GM19238 (cell line): ENCODE measurements at regions not wholly inside any gene's neighbourhood (a gene's known extent, or its start where the extent isn't known, plus 50 kb on each side); places are given as distances from the start of the nearest gene placed in this dataset.

Source experiments
- DNase-seq: peaks from one replicate; pipeline ENCODE4 v3.0.0; 2011; ENCODE audit warnings: low spot score; ENCODE audit not compliant: insufficient read length

DNA sequence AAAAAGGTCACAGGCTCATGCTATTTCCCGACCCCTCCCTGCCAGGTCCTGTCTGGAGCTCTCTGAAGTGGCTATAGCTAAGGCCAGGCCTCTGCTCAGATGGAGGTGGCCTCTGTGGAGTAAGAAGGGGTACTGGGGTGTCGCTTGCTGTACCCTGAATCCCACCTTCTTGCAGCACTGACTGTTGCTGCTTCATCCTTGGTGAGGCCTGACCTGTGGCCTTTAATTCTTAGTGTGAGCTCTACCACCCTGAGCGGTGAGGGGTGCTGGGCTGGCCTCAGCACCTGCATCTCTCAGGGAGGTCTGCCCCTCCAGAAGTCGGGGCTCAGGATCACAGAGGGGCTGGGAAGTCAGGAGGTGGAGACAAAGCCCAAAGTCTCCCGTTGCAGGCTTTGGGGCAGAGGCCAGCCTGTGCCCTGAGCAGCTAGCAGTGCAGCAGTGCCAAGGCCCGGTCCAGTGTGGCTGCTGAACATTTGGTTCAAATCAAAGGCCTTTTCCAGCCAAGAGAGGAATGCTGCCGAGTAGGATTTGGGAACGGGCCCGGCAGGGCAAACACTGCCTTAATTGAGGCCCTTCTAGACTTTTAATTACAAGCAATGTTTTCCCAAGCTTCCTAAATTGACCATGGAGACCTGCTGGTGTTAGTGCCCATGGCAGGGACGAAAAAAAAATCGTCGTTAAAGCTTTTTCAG lies 133.5 kb upstream of the HAAO start:
- DNase-seq, result no peak

DNA sequence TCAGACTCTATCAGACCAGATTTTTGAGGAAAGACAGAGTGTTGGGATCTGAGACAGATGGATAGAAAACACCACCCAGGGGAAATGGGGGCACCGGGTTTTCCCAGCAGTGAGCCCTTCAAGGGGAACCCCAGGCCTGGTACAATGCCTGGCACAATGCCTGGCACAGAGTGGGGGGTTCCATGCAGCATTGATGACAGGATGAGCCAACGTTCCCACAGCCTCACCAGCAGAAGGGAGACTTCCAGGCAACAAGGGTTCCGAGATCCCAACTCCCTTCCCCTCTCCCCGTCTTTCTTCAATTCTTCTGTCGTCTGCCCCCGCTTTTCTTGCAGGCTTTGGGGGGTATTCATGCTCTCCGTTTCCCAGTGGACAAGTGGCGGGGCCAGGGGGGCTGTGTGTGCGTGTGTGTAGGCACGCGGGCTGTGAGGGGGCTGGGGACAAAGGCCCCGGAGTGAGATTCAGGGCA lies 132.1 kb upstream of the HAAO start:
- DNase-seq, result no peak

DNA sequence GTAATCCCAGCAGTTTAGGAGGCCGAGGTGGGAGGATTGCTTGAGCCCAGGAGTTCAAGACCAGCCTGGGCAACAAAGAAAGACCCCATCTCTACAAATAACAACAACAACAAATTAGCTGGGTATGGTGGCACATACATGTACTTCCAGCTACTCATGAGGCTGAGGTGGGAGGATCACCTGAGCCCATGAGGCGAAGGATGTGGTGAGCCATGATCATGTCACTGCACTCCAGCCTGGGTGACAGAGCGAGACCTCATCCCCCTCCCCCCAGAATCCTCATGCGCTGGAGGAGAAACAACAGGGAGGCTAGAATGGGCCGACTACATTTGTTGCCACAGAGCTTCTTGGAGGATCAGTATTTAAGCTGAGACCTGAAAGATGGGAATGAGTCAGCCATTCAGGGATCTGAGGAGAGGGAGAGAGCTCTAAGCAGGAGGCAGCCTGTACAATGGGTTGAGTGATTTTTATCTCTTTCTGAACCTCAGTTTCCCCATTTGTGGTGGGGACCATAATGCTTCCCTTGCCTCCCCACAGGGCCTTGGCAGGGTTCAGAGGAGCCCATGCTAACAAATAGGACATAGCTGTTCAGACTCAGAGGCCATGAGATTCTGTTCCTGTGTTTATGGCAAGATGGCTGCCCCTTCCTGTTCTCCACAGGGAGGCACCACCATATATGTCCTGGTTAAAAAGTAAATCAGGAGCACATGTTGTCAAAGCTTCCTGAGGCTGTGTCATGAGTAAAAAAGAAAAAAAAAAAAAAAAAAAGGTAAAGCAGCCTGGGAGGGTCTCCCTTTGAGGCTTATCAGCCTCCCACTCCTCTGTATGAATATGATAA lies 131.4 kb upstream of the HAAO start:
- DNase-seq, result no peak

DNA sequence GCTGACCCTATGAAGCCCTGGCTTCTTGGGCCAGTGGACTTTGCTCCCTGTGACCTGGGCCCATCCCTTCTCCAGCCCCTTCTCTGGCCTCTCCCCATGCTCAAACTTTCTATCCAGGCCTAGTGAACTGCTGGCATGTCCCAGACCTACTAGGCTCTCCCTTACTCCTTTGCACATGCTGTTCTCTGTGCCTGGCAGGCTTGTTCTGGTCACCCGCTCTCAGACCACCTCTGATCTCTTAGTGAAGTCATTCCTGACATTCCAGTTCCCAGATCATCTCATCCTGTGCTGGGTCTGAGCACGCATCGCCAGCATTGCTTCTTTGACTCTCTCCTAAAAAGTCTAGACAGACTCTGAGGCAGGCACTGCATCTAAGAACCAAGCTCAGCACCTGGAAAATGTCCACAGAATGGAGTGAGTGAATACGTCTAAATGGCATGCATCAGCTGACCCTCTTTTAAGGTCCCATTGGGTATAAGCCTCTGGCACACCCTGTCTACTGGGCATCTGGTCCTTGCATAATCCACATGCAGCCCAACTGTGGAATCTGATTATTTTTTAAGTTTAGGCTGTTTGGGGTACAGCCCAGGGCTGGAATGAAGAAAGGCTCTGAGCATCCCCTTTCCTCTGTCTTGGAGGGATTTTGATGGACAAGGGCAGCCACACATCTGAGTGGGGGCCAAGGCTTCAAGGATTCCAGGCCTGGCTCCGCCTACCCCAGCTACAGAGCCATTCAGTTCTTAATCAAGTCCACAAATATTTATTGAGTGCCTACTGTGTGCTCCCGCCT lies 130.6 kb upstream of the HAAO start:
- DNase-seq, result no peak

DNA sequence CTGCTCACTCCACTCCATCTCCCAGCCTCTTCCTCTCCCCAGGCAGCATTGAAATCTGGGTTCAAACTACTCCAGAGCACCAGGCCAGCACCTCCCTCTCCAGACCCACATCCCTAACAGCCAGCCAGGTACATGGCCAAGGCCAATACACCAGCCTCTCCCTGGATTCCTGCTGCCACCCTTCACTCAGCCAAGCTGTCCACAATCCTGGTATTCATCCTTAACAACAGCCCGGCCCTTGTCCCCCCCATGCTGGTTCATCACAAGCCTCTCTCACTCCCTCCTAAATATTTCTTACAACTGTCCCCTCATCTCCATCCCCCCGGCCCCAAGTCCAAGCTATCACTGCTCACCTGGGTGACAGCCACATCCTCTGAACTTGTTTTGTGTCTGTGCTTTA lies 129.9 kb upstream of the HAAO start:
- no peak for DNase-seq

DNA sequence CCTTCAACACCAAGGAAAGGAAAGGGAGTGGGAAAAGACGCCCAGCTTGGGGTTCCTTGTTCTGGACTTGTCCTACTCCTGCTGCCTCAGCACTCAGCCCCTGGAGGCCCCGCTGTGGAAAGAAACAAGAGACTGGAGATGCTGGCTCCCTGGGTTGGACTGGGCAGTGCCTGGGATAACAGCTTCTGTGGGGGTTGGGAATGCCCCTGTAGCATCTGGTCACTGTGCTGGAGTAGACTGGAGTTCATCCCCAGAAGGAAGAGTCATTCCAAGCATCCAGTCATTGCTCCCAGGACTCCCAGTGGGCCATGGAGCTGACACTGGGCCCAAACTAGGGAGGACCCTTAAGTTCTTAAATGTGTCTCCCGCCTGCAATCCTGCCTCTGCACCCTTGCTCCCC lies 129.3 kb upstream of the HAAO start:
- DNase-seq, result no peak

DNA sequence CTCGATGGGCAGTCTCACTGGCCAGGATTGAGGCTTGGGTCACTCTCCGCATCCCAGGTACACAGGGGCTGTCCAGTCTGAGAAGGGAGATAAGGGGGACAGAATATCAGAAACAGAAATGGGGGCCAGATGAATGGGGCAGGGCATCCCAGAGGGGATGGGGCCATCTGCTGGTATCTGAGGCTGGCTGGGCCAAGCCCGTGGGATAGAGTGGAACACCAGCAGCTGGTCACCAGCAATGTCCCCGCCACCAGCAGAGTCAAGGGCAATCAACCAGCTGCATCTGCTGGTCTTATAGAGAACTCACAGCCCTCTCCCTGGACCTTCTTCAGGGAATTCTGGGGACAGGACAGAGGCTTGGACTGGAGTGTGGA lies 128.8 kb upstream of the HAAO start:
- no peak for DNase-seq

DNA sequence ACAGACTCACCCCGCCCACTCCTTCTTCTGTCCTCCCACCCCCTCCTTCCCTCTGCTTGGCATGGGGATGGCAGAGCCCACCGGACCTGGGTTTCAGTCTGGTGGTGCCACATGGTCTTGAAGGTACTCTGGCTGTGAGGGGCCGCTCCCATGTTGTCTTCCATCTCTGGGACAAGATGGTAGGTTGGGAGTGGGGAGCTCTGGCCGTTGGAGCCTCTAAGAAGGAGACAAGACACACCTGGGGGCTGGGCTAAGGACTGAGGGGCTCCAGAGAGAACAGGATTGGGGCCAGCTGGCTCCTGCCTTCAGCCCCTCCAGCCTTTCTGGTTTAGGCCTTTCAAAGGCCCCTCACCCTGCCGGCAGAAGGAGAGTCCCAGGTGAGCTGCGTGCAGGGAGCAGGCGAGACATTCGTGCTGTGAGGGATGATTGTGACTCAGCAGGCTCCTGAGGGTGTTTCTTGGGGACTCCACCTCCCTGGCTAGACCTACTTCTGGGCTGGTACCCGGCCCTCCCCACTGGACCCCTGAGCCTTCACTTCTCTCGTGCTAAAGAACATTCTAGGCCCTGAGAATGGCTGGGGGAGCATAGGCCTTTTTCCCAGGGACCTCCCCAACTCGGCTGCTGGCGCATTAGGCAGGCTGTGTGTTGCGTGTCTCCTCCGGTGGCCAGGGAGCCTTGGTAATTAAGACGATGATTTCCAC lies 128.2 kb upstream of the HAAO start:
- no peak for DNase-seq

DNA sequence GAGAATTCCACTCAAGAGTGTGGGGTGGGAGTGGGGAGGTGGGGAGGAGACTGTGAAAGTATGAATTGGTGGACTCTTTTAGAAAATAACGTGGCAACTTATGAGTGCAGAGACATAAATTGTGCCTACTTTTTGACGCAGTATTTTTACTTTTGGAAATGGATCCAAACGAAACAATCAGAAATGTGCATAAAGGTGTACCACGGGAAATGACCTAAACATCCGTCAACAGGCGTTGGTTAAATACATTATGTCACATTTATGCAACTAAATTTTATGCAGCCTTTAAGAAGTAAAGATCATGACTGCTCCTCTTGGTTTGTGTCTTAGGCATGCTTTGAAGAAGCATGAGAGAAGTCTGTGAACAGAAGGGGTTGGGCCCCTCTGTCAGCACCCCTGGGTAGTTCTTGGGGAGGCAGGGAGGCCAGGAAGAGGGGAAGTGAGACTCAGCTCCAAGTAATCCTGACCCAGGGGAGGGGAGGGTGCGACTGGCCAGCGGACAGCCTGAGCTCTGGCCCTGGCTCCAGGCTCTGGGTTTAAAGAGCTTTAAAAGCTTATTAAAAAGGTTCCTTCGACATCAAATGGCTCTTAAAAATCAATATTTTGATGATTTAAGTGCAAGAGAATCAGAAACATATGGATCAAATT lies 126.4 kb upstream of the HAAO start:
- DNase-seq, result no peak

DNA sequence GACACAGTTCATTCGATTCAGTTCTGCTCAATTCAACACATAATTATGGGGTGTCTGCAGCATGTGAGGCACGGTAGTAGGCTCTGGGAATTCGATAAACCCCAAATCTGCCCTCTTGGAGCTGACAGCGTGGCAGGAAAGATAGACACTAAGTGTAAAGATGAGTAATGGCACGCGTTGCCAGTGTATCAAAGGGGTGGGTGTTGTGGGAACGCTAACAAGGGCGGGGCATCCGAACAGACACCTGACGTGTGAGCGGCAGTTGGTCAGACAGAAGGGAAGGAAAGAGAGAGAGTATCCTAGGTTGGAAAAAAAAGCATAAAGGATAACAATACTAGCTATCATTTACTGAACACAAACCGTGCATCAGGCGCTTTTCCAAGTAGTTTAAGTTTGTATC lies 125.7 kb upstream of the HAAO start:
- no peak for DNase-seq

DNA sequence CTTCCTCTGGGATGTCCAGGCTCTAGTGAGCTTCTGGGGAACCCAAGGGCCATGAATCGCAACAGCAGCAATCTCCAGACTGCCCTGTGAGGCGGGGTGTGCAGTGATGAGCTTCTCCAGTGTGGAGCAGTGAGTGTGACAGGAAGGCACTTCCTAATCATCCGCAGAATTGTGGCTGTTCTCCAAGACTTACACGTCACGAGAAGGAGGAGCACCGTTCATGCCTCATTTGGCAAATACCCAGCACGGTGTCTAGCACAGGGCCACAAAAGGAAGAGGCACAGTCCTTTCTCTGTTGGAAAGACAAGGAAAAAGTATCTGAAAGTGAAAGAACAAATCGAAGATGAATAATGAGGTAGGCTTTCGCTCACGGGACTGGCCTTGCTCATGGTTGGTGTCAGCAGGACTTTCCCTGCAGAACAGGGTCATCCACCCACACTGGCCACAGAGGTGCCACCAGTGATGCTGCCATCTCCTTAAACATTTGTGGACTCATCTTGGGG lies 125.1 kb upstream of the HAAO start:
- DNase-seq, result no peak

DNA sequence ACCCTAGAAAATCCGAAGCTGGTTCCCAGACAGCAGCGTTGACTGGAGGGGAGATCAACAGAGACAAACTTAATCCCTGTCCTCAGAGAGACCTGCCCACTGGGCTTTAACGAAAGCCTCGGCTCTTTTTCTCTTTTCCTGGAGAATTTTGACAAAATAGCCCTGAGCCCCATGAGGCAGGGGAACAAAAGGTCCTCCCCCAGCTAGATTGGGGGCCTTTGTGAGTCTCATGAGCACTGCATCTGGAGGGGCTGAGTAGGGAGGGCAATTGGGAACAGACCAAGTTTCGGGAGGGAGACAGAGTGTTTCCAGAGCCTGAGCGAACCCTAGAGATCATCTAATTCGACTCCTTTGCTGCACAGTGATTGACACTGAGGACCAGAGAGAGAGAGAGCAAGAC lies 123.9 kb upstream of the HAAO start:
- DNase-seq, result no peak

DNA sequence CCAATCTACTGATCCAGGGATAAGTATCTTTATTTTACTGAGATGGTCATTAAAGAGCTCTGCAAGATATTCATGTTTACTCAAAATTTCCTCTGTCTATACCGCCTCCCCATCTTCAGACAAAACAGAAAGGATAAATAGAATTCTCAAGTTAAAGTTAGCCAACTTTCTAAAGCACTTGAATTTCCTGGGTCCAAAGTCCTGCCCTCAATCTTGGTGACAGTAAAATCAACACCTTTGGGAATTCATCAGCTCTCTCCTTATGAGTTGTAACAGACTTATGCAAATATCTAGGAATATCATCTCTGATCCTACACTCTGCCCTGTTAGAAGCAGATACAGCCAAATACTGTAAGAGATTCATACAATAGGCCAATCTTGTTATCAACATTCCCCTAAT lies 122.5 kb upstream of the HAAO start:
- no peak for DNase-seq

DNA sequence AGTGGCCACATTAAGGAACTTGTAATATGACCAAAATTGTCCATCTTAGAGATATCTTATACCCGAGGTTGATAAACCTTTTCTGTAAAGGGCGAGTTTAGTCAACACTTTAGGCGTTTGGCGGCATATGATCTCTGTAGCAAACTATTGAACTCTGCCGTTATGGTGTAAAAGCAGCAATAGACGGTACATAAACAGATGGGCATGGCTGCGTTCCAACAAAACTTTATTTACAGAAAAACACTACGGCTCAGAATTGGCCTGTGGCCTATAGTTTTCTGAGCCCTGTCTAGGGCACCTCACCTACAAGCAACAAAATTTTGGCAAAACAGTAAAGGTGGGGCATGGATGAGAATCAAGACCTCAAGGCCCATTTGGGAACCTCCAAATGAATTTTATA lies 121.9 kb upstream of the HAAO start:
- no peak for DNase-seq

DNA sequence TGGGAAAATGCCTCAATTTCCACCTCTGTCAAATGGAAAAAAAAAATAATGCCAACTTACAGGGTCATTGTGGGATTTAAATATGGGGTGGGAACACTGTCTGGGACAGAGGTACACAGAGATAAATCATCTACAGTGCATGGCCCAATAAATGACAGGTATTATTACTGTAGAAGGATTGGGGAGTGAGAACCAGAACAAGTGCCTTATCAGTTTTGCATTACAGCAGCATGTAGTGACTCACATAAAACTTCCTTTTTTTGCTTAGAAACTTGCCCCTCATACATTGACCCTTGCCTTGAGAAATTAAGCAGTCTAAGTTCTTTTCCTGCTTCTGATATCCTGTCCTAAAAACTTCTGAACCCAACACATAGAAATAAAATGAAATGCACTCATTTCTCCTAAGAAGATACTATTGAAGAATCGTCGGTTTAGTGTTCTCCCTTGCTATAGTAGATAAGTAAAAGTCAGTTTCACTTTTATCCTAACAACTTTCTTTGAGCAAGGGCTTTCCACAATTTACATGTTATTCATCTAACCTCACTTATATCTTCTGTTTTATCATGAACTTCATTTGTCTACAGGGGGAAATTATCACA lies 121.0 kb upstream of the HAAO start:
- DNase-seq, result no peak

DNA sequence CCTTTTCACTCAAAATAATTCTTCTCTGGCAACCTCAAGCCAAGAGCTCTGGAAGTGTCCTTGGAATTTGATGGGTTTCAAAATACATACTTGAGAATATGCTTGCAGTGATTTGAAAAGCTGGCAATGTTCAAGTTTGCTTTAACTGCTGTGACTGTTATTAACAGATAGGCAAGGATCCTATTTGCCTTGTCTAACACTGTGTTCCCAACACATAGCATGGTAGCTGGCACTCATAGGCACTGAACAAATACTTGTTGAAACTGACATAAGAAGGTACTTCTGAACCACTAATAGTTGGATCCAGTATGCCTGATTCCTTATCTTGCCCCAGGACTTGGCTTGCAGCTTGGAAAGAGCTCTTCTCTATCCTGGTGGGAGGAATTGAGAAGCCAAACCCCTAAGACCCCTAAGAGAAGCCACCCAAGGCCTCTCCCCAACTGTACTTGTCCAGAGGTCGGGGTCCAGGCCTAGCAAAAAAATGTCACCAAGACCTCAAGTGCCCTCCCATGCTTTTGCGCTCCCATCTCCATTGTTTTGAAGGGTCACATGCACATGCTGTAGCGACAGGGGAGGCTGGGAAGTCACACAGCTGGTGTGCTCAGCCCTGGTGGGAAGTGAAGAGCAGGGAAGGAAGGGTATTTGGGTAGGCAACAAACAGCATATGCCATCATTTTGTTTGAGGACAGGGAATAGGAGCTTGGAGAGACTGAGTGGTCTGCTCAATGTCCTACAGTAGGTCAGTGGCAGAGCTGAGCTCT lies 118.4 kb upstream of the HAAO start:
- DNase-seq, result no peak

DNA sequence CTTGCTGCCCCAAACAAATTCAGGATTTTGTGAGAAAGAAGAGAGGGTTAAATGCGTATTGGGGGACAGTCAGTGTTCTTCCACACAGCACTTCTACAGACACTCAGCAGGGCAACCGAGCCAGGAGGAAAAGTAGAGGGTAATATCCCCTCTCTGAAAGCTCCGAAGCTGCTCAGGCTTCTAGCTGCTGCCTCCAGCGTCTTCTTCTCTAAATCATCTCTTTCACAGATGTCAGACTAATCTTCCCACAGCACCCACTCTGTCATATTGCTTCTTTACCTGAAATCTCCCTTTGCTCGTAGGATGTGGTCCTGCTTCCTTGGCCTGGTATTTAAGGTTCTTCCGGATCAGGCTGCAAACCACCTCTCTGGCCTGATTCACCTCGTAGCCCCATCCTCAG lies 117.6 kb upstream of the HAAO start:
- no peak for DNase-seq

DNA sequence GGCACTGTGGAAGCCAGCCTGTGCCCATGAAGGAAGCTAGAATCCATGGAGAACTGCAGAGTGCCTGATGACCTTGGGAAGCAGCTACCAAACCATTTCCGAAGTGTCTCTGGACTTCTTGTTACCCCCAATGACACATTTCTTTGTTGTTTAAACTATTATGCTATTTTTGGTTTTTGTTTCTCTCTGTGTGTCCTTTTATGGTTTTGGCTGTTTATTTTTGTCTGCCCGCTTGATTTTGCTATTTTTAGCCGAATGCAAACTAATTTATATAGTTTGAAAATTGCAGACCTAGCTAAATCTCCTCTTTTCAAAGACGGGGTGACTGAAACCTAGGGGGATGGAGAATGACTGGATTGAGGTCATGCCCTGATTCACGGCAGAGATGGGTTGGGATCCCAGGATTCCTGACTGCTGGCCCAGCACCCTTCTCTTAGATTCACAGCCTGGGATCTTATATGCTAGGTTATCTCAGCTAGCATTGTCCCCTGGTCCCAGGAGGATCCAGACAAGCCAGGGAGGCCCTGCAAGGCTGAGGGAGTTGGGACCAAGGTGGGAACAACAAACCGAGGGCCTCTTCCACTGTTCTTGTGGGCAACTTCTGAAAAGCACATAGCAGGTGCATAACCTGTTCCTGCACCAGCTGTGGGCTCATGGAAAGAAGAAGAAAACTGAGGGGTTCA lies 116.3 kb upstream of the HAAO start:
- no peak for DNase-seq

DNA sequence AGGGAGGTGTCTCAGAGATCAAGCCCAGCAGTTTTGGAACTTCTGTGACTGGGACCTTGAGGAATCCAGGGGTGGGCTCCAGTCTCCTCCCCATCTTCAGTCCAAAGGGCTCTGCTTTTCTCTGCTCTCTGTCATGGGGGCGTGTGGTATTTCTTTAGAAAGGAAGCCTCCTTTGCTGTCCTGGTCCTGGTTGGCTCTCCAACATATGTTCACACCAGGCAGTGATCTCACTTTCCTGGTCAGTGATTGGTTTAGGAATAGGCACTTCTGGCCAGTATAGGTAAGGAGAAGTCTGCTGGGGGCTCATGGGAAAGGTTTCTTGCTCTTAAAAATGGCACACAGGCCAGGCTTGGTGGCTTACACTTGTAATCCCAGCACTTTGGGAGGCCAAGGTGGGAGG lies 115.5 kb upstream of the HAAO start:
- DNase-seq, result no peak
